ENCODE measurements at regions not wholly inside any gene's neighbourhood (a gene's known extent, or its start where the extent isn't known, plus 50 kb on each side); places are given as distances from the start of the nearest gene placed in this dataset.

- TF ChIP-seq, protein P1, sequence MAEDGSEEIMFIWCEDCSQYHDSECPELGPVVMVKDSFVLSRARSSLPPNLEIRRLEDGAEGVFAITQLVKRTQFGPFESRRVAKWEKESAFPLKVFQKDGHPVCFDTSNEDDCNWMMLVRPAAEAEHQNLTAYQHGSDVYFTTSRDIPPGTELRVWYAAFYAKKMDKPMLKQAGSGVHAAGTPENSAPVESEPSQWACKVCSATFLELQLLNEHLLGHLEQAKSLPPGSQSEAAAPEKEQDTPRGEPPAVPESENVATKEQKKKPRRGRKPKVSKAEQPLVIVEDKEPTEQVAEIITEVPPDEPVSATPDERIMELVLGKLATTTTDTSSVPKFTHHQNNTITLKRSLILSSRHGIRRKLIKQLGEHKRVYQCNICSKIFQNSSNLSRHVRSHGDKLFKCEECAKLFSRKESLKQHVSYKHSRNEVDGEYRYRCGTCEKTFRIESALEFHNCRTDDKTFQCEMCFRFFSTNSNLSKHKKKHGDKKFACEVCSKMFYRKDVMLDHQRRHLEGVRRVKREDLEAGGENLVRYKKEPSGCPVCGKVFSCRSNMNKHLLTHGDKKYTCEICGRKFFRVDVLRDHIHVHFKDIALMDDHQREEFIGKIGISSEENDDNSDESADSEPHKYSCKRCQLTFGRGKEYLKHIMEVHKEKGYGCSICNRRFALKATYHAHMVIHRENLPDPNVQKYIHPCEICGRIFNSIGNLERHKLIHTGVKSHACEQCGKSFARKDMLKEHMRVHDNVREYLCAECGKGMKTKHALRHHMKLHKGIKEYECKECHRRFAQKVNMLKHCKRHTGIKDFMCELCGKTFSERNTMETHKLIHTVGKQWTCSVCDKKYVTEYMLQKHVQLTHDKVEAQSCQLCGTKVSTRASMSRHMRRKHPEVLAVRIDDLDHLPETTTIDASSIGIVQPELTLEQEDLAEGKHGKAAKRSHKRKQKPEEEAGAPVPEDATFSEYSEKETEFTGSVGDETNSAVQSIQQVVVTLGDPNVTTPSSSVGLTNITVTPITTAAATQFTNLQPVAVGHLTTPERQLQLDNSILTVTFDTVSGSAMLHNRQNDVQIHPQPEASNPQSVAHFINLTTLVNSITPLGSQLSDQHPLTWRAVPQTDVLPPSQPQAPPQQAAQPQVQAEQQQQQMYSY (CRISPR knock-in tag; IDR thresholded peaks at IDR 0.05) = peak; percentile 55; the same call in 1 of the 2 replicates
- TF ChIP-seq, protein P2, sequence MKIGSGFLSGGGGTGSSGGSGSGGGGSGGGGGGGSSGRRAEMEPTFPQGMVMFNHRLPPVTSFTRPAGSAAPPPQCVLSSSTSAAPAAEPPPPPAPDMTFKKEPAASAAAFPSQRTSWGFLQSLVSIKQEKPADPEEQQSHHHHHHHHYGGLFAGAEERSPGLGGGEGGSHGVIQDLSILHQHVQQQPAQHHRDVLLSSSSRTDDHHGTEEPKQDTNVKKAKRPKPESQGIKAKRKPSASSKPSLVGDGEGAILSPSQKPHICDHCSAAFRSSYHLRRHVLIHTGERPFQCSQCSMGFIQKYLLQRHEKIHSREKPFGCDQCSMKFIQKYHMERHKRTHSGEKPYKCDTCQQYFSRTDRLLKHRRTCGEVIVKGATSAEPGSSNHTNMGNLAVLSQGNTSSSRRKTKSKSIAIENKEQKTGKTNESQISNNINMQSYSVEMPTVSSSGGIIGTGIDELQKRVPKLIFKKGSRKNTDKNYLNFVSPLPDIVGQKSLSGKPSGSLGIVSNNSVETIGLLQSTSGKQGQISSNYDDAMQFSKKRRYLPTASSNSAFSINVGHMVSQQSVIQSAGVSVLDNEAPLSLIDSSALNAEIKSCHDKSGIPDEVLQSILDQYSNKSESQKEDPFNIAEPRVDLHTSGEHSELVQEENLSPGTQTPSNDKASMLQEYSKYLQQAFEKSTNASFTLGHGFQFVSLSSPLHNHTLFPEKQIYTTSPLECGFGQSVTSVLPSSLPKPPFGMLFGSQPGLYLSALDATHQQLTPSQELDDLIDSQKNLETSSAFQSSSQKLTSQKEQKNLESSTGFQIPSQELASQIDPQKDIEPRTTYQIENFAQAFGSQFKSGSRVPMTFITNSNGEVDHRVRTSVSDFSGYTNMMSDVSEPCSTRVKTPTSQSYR (CRISPR knock-in tag; IDR thresholded peaks at IDR 0.05; ENCODE audit: borderline replicate concordance) = peak; percentile 56; the same call in 1 of the 2 replicates
- no peak for TF ChIP-seq CBX2 (IDR thresholded peaks at IDR 0.05; ENCODE audit: low read depth, low read length)
- TF ChIP-seq CBX2 (CRISPR knock-in tag; IDR thresholded peaks at IDR 0.05; ENCODE audit: low read depth) = no peak
- peak; percentile 92; the same call in 1 of the 2 replicates for TF ChIP-seq DNMT3B (CRISPR knock-in tag; conservative IDR thresholded peaks at IDR 0.05)
- no peak for TF ChIP-seq KMT2A (CRISPR knock-in tag; IDR thresholded peaks at IDR 0.05)
- TF ChIP-seq, protein P3, sequence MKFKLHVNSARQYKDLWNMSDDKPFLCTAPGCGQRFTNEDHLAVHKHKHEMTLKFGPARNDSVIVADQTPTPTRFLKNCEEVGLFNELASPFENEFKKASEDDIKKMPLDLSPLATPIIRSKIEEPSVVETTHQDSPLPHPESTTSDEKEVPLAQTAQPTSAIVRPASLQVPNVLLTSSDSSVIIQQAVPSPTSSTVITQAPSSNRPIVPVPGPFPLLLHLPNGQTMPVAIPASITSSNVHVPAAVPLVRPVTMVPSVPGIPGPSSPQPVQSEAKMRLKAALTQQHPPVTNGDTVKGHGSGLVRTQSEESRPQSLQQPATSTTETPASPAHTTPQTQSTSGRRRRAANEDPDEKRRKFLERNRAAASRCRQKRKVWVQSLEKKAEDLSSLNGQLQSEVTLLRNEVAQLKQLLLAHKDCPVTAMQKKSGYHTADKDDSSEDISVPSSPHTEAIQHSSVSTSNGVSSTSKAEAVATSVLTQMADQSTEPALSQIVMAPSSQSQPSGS (CRISPR knock-in tag; IDR thresholded peaks at IDR 0.05) = peak; percentile 100
- TF ChIP-seq ZNF451 (CRISPR knock-in tag; IDR thresholded peaks at IDR 0.05) = no peak
- TF ChIP-seq NFE2 (CRISPR knock-in tag; IDR thresholded peaks at IDR 0.05) = no peak
- peak; percentile 69; the same call in 1 of the 2 replicates for TF ChIP-seq MTA1 (CRISPR knock-in tag; IDR thresholded peaks at IDR 0.05; ENCODE audit: borderline replicate concordance)
- TF ChIP-seq ZNF782 (CRISPR knock-in tag; IDR thresholded peaks at IDR 0.05; ENCODE audit: borderline replicate concordance) = no peak; the same call in 1 of the 2 replicates
- TF ChIP-seq, protein P4, sequence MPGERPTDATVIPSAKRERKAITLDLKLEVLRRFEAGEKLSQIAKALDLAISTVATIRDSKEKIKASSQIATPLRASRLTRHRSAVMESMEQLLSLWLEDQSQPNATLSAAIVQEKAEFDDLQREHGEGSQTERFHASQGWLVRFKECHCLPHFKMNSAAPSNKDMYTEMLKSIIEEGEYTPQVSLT (CRISPR knock-in tag; IDR thresholded peaks at IDR 0.05; ENCODE audit: borderline replicate concordance, low read depth) = no peak
- TF ChIP-seq KDM2A (CRISPR knock-in tag; IDR thresholded peaks at IDR 0.05; ENCODE audit: borderline replicate concordance, low read depth) = peak; percentile 67
- TF ChIP-seq ZNF577 (CRISPR knock-in tag; IDR thresholded peaks at IDR 0.05; ENCODE audit: borderline replicate concordance, low read depth) = no peak
- TF ChIP-seq SNAPC2 (CRISPR knock-in tag; IDR thresholded peaks at IDR 0.05) = peak; percentile 85; the same call in 1 of the 2 replicates
- TF ChIP-seq EEA1 (CRISPR knock-in tag; IDR thresholded peaks at IDR 0.05; ENCODE audit: borderline replicate concordance) = no peak
- no peak for TF ChIP-seq ZNF282 (IDR thresholded peaks at IDR 0.05; ENCODE audit: partially characterized antibody)
- no peak for TF ChIP-seq HNRNPUL1 (IDR thresholded peaks at IDR 0.05; ENCODE audit: low read depth, low read length)
Observed at GRCh38 chr2:217331523-217332416, 471.9 kb upstream of the TNP1 start (continued).
